Neural cell (in vitro differentiated cells): ENCODE measurements at regions not wholly inside any gene's neighbourhood (a gene's known extent, or its start where the extent isn't known, plus 50 kb on each side); places are given as distances from the start of the nearest gene placed in this dataset.

ENCODE experiments used
- CTCF ChIP-seq: fragments of 450-650 bp; IDR thresholded peaks from 2 replicates; pipeline ENCODE4 v1.5.1; 2014; ENCODE audit warnings: antibody characterized with exemption, mild to moderate bottlenecking, moderate library complexity; ENCODE audit not compliant: poor library complexity, severe bottlenecking
- EP300 ChIP-seq: fragments of 450-650 bp; conservative IDR thresholded peaks from 2 replicates; pipeline ENCODE4 v1.6.1; 2014; ENCODE audit warnings: antibody characterized with exemption, mild to moderate bottlenecking, moderate library complexity; ENCODE audit not compliant: poor library complexity, severe bottlenecking
- EZH2 ChIP-seq: fragments of 200-600, 300-800 bp; shearing (Covaris generic), sonication (generic); IDR thresholded peaks from 2 replicates; pipeline ENCODE4 v1.6.1; 2014; ENCODE audit warnings: antibody characterized with exemption, low read length, borderline replicate concordance, mild to moderate bottlenecking; ENCODE audit not compliant: insufficient read depth, poor library complexity, severe bottlenecking
- MXI1 ChIP-seq: fragments of 450-650 bp; conservative IDR thresholded peaks from 2 replicates; pipeline ENCODE4 v1.6.1; 2014; ENCODE audit warnings: antibody characterized with exemption, mild to moderate bottlenecking; ENCODE audit not compliant: poor library complexity, severe bottlenecking
- POLR2AphosphoS5 ChIP-seq: IDR thresholded peaks from 2 replicates; pipeline ENCODE4 v1.6.1; 2012
- REST ChIP-seq: IDR thresholded peaks from 2 replicates; pipeline ENCODE4 v1.6.1; 2012; ENCODE audit warnings: borderline replicate concordance
- SMC3 ChIP-seq: fragments of 450-650 bp; conservative IDR thresholded peaks from 2 replicates; pipeline ENCODE4 v1.6.1; 2014; ENCODE audit warnings: antibody characterized with exemption, mild to moderate bottlenecking, moderate library complexity; ENCODE audit not compliant: poor library complexity
- TAF1 ChIP-seq: IDR thresholded peaks from 2 replicates; pipeline ENCODE4 v1.6.1; 2012; ENCODE audit warnings: low read depth

GRCh38 chr13:34360702-34361101, 542.8 kb downstream of the RFC3 start:
- TF ChIP-seq TAF1: no peak
- no peak for TF ChIP-seq EP300
- TF ChIP-seq CTCF: no peak
- no peak for TF ChIP-seq MXI1
- no peak for TF ChIP-seq POLR2AphosphoS5
- no peak for TF ChIP-seq EZH2
- no peak for TF ChIP-seq REST
- TF ChIP-seq SMC3: no peak
